SK-N-SH treated with all-trans-retinoic acid at 6 μM for 48 hours (cell line): ENCODE measurements at regions not wholly inside any gene's neighbourhood (a gene's known extent, or its start where the extent isn't known, plus 50 kb on each side); places are given as distances from the start of the nearest gene placed in this dataset.

Experiments used
- ATAC-seq: fragments of 200-7000 bp; cut with Tn5 transposase; 3 replicates; pipeline ENCODE4 v1.9.1; 2020; ENCODE audit warnings: mild to moderate bottlenecking, moderate library complexity
- ARNTL ChIP-seq: fragments of 450-650 bp; formaldehyde crosslinking; IDR thresholded peaks from 2 replicates; pipeline ENCODE4 v1.5.0; 2020; ENCODE audit warnings: low read depth, mild to moderate bottlenecking, moderate library complexity, borderline replicate concordance
- BACH2 ChIP-seq: fragments of 250-450 bp; sonication (Bioruptor Pico); IDR thresholded peaks from 2 replicates; pipeline ENCODE4 v1.9.0; 2021; ENCODE audit warnings: mild to moderate bottlenecking, borderline replicate concordance
- CREB5 ChIP-seq: fragments of 250-450 bp; sonication (Bioruptor Pico); IDR thresholded peaks from 2 replicates; pipeline ENCODE4 v1.5.1; 2020; ENCODE audit warnings: low read depth, mild to moderate bottlenecking, moderate library complexity
- CSDC2 ChIP-seq: fragments of 250-450 bp; sonication (Bioruptor Pico); IDR thresholded peaks from 2 replicates; pipeline ENCODE4 v1.5.0; 2020; ENCODE audit warnings: mild to moderate bottlenecking, moderate library complexity
- CSRNP3 ChIP-seq: fragments of 250-450 bp; sonication (Bioruptor Pico); IDR thresholded peaks from 2 replicates; pipeline ENCODE4 v1.5.1; 2021; ENCODE audit warnings: mild to moderate bottlenecking, moderate library complexity
- ESRRG ChIP-seq: fragments of 250-450 bp; sonication (Bioruptor Pico); IDR thresholded peaks from 2 replicates; pipeline ENCODE4 v1.6.1; 2021; ENCODE audit warnings: mild to moderate bottlenecking
- GLIS3 ChIP-seq: fragments of 250-450 bp; sonication (Bioruptor Pico); IDR thresholded peaks from 2 replicates; pipeline ENCODE4 v1.5.0; 2020; ENCODE audit warnings: mild to moderate bottlenecking, moderate library complexity
- ISL1 ChIP-seq: fragments of 250-450 bp; sonication (Bioruptor Pico); IDR thresholded peaks from 2 replicates; pipeline ENCODE4 v2.1.2; 2022; ENCODE audit warnings: mild to moderate bottlenecking, moderate library complexity
- OSR1 ChIP-seq: fragments of 250-450 bp; sonication (Bioruptor Pico); IDR thresholded peaks from 2 replicates; pipeline ENCODE4 v1.8.0; 2022; ENCODE audit warnings: moderate library complexity, mild to moderate bottlenecking, inconsistent platforms
- PATZ1 ChIP-seq: fragments of 250-450 bp; sonication (Bioruptor Pico); IDR thresholded peaks from 2 replicates; pipeline ENCODE4 v1.8.0; 2020; ENCODE audit warnings: mild to moderate bottlenecking, moderate library complexity, borderline replicate concordance
- POU6F1 ChIP-seq: fragments of 250-450 bp; sonication (Bioruptor Pico); IDR thresholded peaks from 2 replicates; pipeline ENCODE4 v1.8.0; 2021; ENCODE audit warnings: low read depth, mild to moderate bottlenecking, moderate library complexity, borderline replicate concordance
- PPARA ChIP-seq: fragments of 250-450 bp; sonication (Bioruptor Pico); IDR thresholded peaks from 2 replicates; pipeline ENCODE4 v1.5.0; 2020; ENCODE audit warnings: mild to moderate bottlenecking, borderline replicate concordance
- RARB ChIP-seq: fragments of 250-450 bp; sonication (Bioruptor Pico); IDR thresholded peaks from 2 replicates; pipeline ENCODE4 v1.8.0; 2021; ENCODE audit warnings: mild to moderate bottlenecking, moderate library complexity
- TCF4 ChIP-seq: fragments of 250-450 bp; sonication (Bioruptor Pico); IDR thresholded peaks from 2 replicates; pipeline ENCODE4 v1.8.0; 2021; ENCODE audit warnings: mild to moderate bottlenecking, moderate library complexity, borderline replicate concordance
- TOX ChIP-seq: fragments of 250-450 bp; sonication (Bioruptor Pico); IDR thresholded peaks from 2 replicates; pipeline ENCODE4 v1.8.0; 2021; ENCODE audit warnings: mild to moderate bottlenecking, moderate library complexity, borderline replicate concordance
- TSHZ2 ChIP-seq: fragments of 250-450 bp; sonication (Bioruptor Pico); IDR thresholded peaks from 2 replicates; pipeline ENCODE4 v1.5.0; 2020; ENCODE audit warnings: mild to moderate bottlenecking, moderate library complexity
- ZC3H10 ChIP-seq: fragments of 250-450 bp; sonication (Bioruptor Pico); IDR thresholded peaks from 2 replicates; pipeline ENCODE4 v1.5.1; 2021; ENCODE audit warnings: mild to moderate bottlenecking, moderate library complexity
- ZFP3 ChIP-seq: fragments of 250-450 bp; sonication (Bioruptor Pico); IDR thresholded peaks from 2 replicates; pipeline ENCODE4 v1.5.0; 2020; ENCODE audit warnings: mild to moderate bottlenecking, moderate library complexity
- ZFP30 ChIP-seq: fragments of 450-650 bp; formaldehyde crosslinking; IDR thresholded peaks from 2 replicates; pipeline ENCODE4 v1.5.0; 2022; ENCODE audit warnings: mild to moderate bottlenecking, moderate library complexity
- ZNF8 ChIP-seq: fragments of 450-650 bp; formaldehyde crosslinking; IDR thresholded peaks from 2 replicates; pipeline ENCODE4 v1.5.0; 2020; ENCODE audit warnings: mild to moderate bottlenecking, moderate library complexity

GRCh38 chr10:130423455-130424305 lies 287.5 kb downstream of the GLRX3 start:
- TF ChIP-seq PATZ1 (CRISPR knock-in tag) (no peak), ARNTL (CRISPR knock-in tag) (no peak), ISL1 (no peak), GLIS3 (CRISPR knock-in tag) (no peak), ZFP3 (CRISPR knock-in tag) (no peak), TSHZ2 (CRISPR knock-in tag) (no peak), OSR1 (CRISPR knock-in tag) (no peak), PPARA (no peak), ZNF8 (CRISPR knock-in tag) (no peak), TOX (CRISPR knock-in tag) (no peak), ZC3H10 (CRISPR knock-in tag) (no peak), BACH2 (CRISPR knock-in tag) (no peak), CSRNP3 (CRISPR knock-in tag) (no peak), CSDC2 (CRISPR knock-in tag) (no peak), POU6F1 (CRISPR knock-in tag) (no peak), ESRRG (CRISPR knock-in tag) (no peak), ZFP30 (no peak), TCF4 (CRISPR knock-in tag) (no peak)
- no peak for ATAC-seq

- ATAC-seq = no peak
- TF ChIP-seq BACH2 (CRISPR knock-in tag) = no peak
- no peak for TF ChIP-seq RARB (CRISPR knock-in tag)
- TF ChIP-seq ZC3H10 (CRISPR knock-in tag) = no peak
Measured at GRCh38 chr10:130424418-130424817, 288.2 kb downstream of the GLRX3 start.

GRCh38 chr10:130425169-130425568 lies 289.0 kb downstream of the GLRX3 start:
- no peak for ATAC-seq
- TF ChIP-seq TSHZ2 (CRISPR knock-in tag) (no peak), CREB5 (CRISPR knock-in tag) (no peak), PPARA (no peak), ESRRG (CRISPR knock-in tag) (no peak), ZNF8 (CRISPR knock-in tag) (no peak), ZFP30 (no peak), ZC3H10 (CRISPR knock-in tag) (no peak)
